ENCODE measurements at regions not wholly inside any gene's neighbourhood (a gene's known extent, or its start where the extent isn't known, plus 50 kb on each side); places are given as distances from the start of the nearest gene placed in this dataset.

DNA sequence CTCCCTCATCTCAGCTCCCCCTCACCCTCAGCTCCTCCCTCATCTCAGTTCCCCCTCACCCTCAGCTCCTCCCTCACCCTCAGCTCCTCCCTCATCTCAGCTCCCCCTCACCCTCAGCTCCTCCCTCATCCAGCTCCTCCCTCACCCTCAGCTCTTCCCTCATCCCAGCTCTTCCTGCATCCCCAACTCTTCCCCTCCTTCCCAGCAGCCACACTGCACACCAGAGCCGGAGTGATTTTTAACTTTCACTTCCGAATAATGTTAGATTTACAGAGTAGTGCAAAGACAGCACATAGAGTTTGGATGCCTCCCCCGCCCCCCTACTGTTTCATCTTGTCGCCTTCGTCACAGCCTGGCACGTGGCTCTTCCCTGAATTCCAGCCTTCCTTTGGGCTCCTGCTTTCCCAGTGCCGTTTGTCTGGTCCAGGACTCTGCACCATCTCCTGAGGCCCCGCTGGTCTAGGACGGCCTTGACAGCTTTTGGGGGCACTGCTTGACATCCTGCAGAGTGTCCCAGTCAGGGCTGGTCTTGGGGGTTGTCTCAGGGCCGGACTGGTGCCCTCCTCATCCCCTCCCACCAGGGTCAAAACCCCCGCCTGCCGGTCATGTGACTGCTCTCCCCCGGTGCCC lies 110.2 kb downstream of the FAM53A start:
- Histone ChIP-seq H3K36me3 (ENCODE audit: control insufficient read depth, insufficient read depth, low read length) (no peaks in the 10 kb centered on the region), H3K27ac (ENCODE audit: extremely low read depth, low read depth, low read length) (no peak overlapping the region), H3K27me3 (ENCODE audit: control insufficient read depth in 2 of 2, insufficient read depth in 2 of 2, low read length in 2 of 2) (peaks cover 10 to 29% of the 10 kb centered on the region in 2 experiments; a peak in 4 of 5 replicates), H3K4me1 (replicated peaks in 1 of 2; ENCODE audit: control insufficient read depth in 2 of 2, insufficient read depth in 2 of 2, low read length in 2 of 2) (peaks cover 7 to 71% of the 10 kb centered on the region in 2 experiments; a peak in 4 of 5 replicates), H3K9ac (ENCODE audit: insufficient read depth in 1 of 2, low read depth in 2 of 2, low read length in 2 of 2) (no peak overlapping the region), H3K4me2 (ENCODE audit: insufficient read depth, low read length) (no peak overlapping the region), H3K4me3 (no peak overlapping the region), H4K20me1 (replicated peaks; ENCODE audit: control insufficient read depth, insufficient read depth, low read length) (peaks cover 11% of the 10 kb centered on the region; the same call in 1 of the 2 replicates), H2AFZ (ENCODE audit: low read depth, low read length) (no peak overlapping the region), H3K9me3 (replicated peaks; ENCODE audit: control insufficient read depth, insufficient read depth, low read depth, low read length) (0 out of 2 replicates have a peak, but pooled peaks cover 3% of the 10 kb centered on the region), H3K9me1 (ENCODE audit: control insufficient read depth, insufficient read depth, low read length) (no peaks in the 10 kb centered on the region), H3K79me2 (ENCODE audit: control insufficient read depth, insufficient read depth, low read length) (no peaks in the 10 kb centered on the region)
- in situ Hi-C loops (cut with MboI) (no loop called here), intact Hi-C loops (cut with micrococcal nuclease) (no loop called here)
- ATAC-seq: no peak
- FAIRE-seq: no peak
- TF ChIP-seq LARP7 (IDR thresholded peaks at IDR 0.05) (no peak), L3MBTL2 (IDR thresholded peaks at IDR 0.05) (0 out of 2 replicates have a peak, but pooled peaks have one; percentile 19), TBL1XR1 (IDR thresholded peaks at IDR 0.05; ENCODE audit: low read length in 2 of 2) (no peak)
- TF ChIP-seq, protein P1, sequence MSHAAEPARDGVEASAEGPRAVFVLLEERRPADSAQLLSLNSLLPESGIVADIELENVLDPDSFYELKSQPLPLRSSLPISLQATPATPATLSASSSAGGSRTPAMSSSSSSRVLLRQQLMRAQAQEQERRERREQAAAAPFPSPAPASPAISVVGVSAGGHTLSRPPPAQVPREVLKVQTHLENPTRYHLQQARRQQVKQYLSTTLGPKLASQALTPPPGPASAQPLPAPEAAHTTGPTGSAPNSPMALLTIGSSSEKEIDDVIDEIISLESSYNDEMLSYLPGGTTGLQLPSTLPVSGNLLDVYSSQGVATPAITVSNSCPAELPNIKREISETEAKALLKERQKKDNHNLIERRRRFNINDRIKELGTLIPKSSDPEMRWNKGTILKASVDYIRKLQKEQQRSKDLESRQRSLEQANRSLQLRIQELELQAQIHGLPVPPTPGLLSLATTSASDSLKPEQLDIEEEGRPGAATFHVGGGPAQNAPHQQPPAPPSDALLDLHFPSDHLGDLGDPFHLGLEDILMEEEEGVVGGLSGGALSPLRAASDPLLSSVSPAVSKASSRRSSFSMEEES (CRISPR knock-in tag; IDR thresholded peaks at IDR 0.05): peak; percentile 46
- TF ChIP-seq, protein P2, sequence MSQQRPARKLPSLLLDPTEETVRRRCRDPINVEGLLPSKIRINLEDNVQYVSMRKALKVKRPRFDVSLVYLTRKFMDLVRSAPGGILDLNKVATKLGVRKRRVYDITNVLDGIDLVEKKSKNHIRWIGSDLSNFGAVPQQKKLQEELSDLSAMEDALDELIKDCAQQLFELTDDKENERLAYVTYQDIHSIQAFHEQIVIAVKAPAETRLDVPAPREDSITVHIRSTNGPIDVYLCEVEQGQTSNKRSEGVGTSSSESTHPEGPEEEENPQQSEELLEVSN (IDR thresholded peaks at IDR 0.05; ENCODE audit: borderline replicate concordance in 1 of 2, extremely low read depth in 1 of 2, insufficient read depth in 1 of 2, insufficient read length in 1 of 2, low read depth in 1 of 2, low read length in 1 of 2, poor library complexity in 1 of 2, severe bottlenecking in 1 of 2): peak in 1 of 2 experiments; percentile 55
- WGBS (ENCODE audit: insufficient coverage, low coverage, missing lambda C conversion rate): 24% methylated on average over 13 of the region's 13 CpGs
- POLR2A ChIA-PET: interaction anchor here (0.7 kb wide), 1 partner anchor 54 kb away, joined by 3 read pairs; no protein-coding TSS in a partner anchor
- CTCF ChIA-PET (ENCODE audit: low intra/inter-chr PET ratio): no interaction called here
- no TSS peak for BruUV-seq (replicated peaks)
- no peak for DNase-seq (ENCODE audit: extremely low read depth in 1 of 4, low spot score in 3 of 4)

Measured in K562 (cell line).